MM.1S (cell line): ENCODE measurements at regions not wholly inside any gene's neighbourhood (a gene's known extent, or its start where the extent isn't known, plus 50 kb on each side); places are given as distances from the start of the nearest gene placed in this dataset.

Source experiments
- DNase-seq: peaks from one replicate; pipeline ENCODE4 v3.0.0-alpha.2; 2015
- H2AFZ ChIP-seq: fragments of 300-600 bp; sonication (generic); 2 replicates; pipeline ENCODE4 v1.6.0; 2016; ENCODE audit warnings: antibody characterized with exemption, low read length
- H3F3A ChIP-seq: fragments of 300-600 bp; sonication (generic); 2 replicates; pipeline ENCODE4 v1.6.1; 2016; ENCODE audit warnings: mild to moderate bottlenecking, antibody characterized with exemption, low read length, moderate library complexity, mixed read lengths; ENCODE audit not compliant: insufficient read depth
- H3K27ac ChIP-seq: fragments of 300-600 bp; sonication (generic); 2 replicates; pipeline ENCODE4 v1.5.1; 2016; ENCODE audit warnings: mild to moderate bottlenecking, low read length
- H3K27me3 ChIP-seq: fragments of 300-600 bp; sonication (generic); replicated peaks from 2 replicates; pipeline ENCODE4 v1.6.0; 2016; ENCODE audit warnings: low read length; ENCODE audit not compliant: insufficient read depth
- H3K36me3 ChIP-seq: fragments of 300-600 bp; sonication (generic); replicated peaks from 2 replicates; pipeline ENCODE4 v1.6.1; 2016; ENCODE audit warnings: mild to moderate bottlenecking, low read length, mixed read lengths; ENCODE audit not compliant: insufficient read depth
- H3K4me1 ChIP-seq: fragments of 300-600 bp; sonication (generic); 2 replicates; pipeline ENCODE4 v1.6.1; 2016; ENCODE audit warnings: low read length, mixed read lengths
- H3K4me2 ChIP-seq: fragments of 300-600 bp; sonication (generic); 2 replicates; pipeline ENCODE4 v1.6.0; 2016; ENCODE audit warnings: low read depth, low read length
- H3K4me3 ChIP-seq: fragments of 300-600 bp; sonication (generic); 2 replicates; pipeline ENCODE4 v1.5.1; 2016; ENCODE audit warnings: low read length, mixed read lengths
- H3K79me2 ChIP-seq: fragments of 300-600 bp; sonication (generic); 2 replicates; pipeline ENCODE4 v1.6.1; 2016; ENCODE audit warnings: mixed run types, low read length, mixed read lengths
- H3K9ac ChIP-seq: fragments of 300-600 bp; sonication (generic); 2 replicates; pipeline ENCODE4 v1.6.1; 2016; ENCODE audit warnings: low read length, mixed read lengths
- H3K9me2 ChIP-seq: fragments of 300-600 bp; sonication (generic); replicated peaks from 2 replicates; pipeline ENCODE4 v1.6.1; 2016; ENCODE audit warnings: mild to moderate bottlenecking, low read length, mixed read lengths; ENCODE audit not compliant: insufficient read depth
- H3K9me3 ChIP-seq: fragments of 300-600 bp; sonication (generic); replicated peaks from 2 replicates; pipeline ENCODE4 v1.6.1; 2016; ENCODE audit warnings: mild to moderate bottlenecking, low read length, mixed read lengths; ENCODE audit not compliant: insufficient read depth
- H4K20me1 ChIP-seq: fragments of 300-600 bp; sonication (generic); 2 replicates; pipeline ENCODE4 v1.6.1; 2016; ENCODE audit warnings: mild to moderate bottlenecking, low read length, moderate library complexity, mixed read lengths; ENCODE audit not compliant: insufficient read depth
- EZH2 ChIP-seq: fragments of 300-600 bp; sonication (generic); optimal IDR thresholded peaks from 2 replicates; pipeline ENCODE3; 2017; ENCODE audit warnings: low read depth, mild to moderate bottlenecking, antibody characterized with exemption, low read length, mixed read lengths
- EZH2phosphoT487 ChIP-seq: fragments of 300-600 bp; sonication (generic); IDR thresholded peaks from 2 replicates; pipeline ENCODE4 v1.6.1; 2018; ENCODE audit warnings: antibody characterized with exemption, low read length
- TF ChIP-seq, protein P1 (sequence below): fragments of 300-600 bp; sonication (generic); IDR thresholded peaks from 2 replicates; pipeline ENCODE4 v1.5.1; 2016; ENCODE audit warnings: antibody characterized with exemption, low read length, mixed read lengths

DNA sequence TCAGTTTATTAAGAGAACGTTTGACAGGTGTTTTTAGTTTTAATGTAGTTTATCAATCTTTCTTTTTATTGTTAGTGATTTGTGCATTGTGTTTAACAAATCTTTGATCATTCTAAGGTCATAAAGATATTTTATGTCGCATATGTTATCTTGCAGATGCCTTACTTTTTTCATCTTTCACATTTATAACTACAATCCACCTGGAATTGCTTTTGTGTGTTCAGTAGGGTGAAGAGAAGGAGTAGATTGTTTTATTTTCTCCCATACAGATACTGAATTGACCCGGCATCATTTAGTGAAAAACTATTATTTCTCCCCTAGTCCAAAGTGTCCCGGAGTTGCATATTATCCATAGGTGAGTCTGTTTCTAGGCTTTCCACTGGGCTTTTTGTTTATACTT lies 179.4 kb upstream of the RGMB start:
- H3K9me3 ChIP-seq: no peaks in the 10 kb centered on the region
- TF ChIP-seq, protein P1, sequence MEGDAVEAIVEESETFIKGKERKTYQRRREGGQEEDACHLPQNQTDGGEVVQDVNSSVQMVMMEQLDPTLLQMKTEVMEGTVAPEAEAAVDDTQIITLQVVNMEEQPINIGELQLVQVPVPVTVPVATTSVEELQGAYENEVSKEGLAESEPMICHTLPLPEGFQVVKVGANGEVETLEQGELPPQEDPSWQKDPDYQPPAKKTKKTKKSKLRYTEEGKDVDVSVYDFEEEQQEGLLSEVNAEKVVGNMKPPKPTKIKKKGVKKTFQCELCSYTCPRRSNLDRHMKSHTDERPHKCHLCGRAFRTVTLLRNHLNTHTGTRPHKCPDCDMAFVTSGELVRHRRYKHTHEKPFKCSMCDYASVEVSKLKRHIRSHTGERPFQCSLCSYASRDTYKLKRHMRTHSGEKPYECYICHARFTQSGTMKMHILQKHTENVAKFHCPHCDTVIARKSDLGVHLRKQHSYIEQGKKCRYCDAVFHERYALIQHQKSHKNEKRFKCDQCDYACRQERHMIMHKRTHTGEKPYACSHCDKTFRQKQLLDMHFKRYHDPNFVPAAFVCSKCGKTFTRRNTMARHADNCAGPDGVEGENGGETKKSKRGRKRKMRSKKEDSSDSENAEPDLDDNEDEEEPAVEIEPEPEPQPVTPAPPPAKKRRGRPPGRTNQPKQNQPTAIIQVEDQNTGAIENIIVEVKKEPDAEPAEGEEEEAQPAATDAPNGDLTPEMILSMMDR: no peak
- TF ChIP-seq EZH2: no peak
- TF ChIP-seq EZH2phosphoT487: no peak
- H3K27me3 ChIP-seq: no peaks in the 10 kb centered on the region
- no peaks in the 10 kb centered on the region for H3K79me2 ChIP-seq
- H3K4me1 ChIP-seq: no peaks in the 10 kb centered on the region
- H2AFZ ChIP-seq: no peak overlapping the region
- no peak overlapping the region for H3K27ac ChIP-seq
- no peak overlapping the region for H3K4me3 ChIP-seq
- no peak overlapping the region for H3K9ac ChIP-seq
- no peak overlapping the region for H3K4me2 ChIP-seq
- DNase-seq: no peak
- H3F3A ChIP-seq: no peaks in the 10 kb centered on the region
- H4K20me1 ChIP-seq: no peaks in the 10 kb centered on the region
- no peaks in the 10 kb centered on the region for H3K9me2 ChIP-seq
- H3K36me3 ChIP-seq: no peaks in the 10 kb centered on the region

DNA sequence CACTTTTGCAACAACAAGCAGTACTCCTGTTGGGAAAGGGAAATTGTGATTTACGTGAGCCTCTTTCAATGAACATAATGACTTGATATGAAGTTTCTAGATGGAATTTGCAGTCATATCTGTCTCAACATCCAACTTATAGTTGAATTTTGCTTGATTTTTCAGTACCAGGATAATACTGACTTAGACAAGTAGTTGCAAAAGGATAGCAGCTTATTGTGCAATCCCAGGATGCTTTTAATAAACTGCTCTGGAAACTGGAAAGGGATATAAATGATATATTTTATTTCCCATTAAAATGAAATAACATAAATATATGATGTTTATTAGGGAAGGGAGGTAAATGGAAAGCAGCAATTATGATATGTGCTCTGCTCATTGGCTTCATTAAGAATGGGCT lies 174.4 kb upstream of the RGMB start:
- no peaks in the 10 kb centered on the region for H3K9me3 ChIP-seq
- H3K9ac ChIP-seq: no peak overlapping the region
- H3K27me3 ChIP-seq: no peaks in the 10 kb centered on the region
- no peak overlapping the region for H2AFZ ChIP-seq
- H3K4me1 ChIP-seq: no peaks in the 10 kb centered on the region
- no peaks in the 10 kb centered on the region for H3K36me3 ChIP-seq
- H3F3A ChIP-seq: no peaks in the 10 kb centered on the region
- TF ChIP-seq EZH2 (no peak), EZH2phosphoT487 (no peak)
- TF ChIP-seq, protein P1: no peak
- H3K4me2 ChIP-seq: no peak overlapping the region
- H4K20me1 ChIP-seq: no peaks in the 10 kb centered on the region
- no peaks in the 10 kb centered on the region for H3K9me2 ChIP-seq
- H3K79me2 ChIP-seq: no peaks in the 10 kb centered on the region
- no peak overlapping the region for H3K27ac ChIP-seq
- DNase-seq: no peak
- no peak overlapping the region for H3K4me3 ChIP-seq

DNA sequence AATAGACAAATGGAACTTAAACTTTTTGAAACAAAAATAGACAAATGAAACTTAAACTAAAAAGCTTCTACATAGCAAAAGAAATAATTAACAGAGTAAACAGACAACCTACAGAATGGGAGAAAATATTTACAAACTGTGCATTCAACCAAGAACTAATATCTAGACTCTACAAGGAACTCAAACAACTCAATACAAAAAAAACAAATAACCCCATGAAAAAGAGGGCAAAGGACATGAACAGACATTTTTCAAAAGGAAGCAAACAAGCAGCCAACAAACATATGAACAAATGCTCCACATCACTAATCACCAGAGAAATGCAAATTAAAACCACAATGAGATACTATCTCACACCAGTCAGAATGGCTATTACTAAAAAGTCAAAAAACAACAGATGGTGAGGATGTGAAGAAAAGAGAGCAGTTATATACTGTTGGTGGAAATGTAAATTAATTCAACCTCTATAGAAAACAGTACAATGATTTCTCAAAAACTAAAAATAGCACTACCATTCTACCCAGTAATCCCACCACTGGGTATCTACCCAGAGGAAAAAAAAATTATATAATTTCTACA lies 170.8 kb upstream of the RGMB start:
- Histone ChIP-seq H2AFZ (no peak overlapping the region), H3K9me2 (no peaks in the 10 kb centered on the region), H3K9ac (no peak overlapping the region), H3K9me3 (no peaks in the 10 kb centered on the region), H3K36me3 (no peaks in the 10 kb centered on the region), H3F3A (no peaks in the 10 kb centered on the region), H3K4me3 (no peak overlapping the region), H4K20me1 (no peaks in the 10 kb centered on the region), H3K27me3 (no peaks in the 10 kb centered on the region), H3K79me2 (no peaks in the 10 kb centered on the region), H3K27ac (no peak overlapping the region), H3K4me2 (no peak overlapping the region), H3K4me1 (no peaks in the 10 kb centered on the region)
- TF ChIP-seq EZH2 (no peak), EZH2phosphoT487 (no peak)
- TF ChIP-seq, protein P1: no peak
- DNase-seq: no peak
